HG02642 (cell line): ENCODE measurements at regions not wholly inside any gene's neighbourhood (a gene's known extent, or its start where the extent isn't known, plus 50 kb on each side); places are given as distances from the start of the nearest gene placed in this dataset.

ENCODE experiments used
- ATAC-seq: cut with Tn5 transposase; IDR thresholded peaks from one replicate; pipeline ENCODE4 v1.9.1; 2021; ENCODE audit warnings: mild to moderate bottlenecking; ENCODE audit not compliant: unreplicated experiment, poor library complexity

GRCh38 chr3:66592016-66592761 lies 91.4 kb upstream of the LRIG1 start:
- no peak for ATAC-seq

GRCh38 chr3:66592927-66593625 lies 92.3 kb upstream of the LRIG1 start:
- ATAC-seq: no peak

- no peak for ATAC-seq
These were observed 93.2 kb upstream of the LRIG1 start for GRCh38 chr3:66593978-66594377.

GRCh38 chr3:66597308-66597863 lies 96.6 kb upstream of the LRIG1 start:
- no peak for ATAC-seq

GRCh38 chr3:66598168-66598567 lies 97.3 kb upstream of the LRIG1 start:
- no peak for ATAC-seq

- no peak for ATAC-seq
These were observed 101.4 kb upstream of the LRIG1 start for GRCh38 chr3:66602237-66602636.

GRCh38 chr3:66602691-66603090 lies 101.9 kb upstream of the LRIG1 start:
- no peak for ATAC-seq

GRCh38 chr3:66603151-66603611 lies 102.4 kb upstream of the LRIG1 start:
- no peak for ATAC-seq

GRCh38 chr3:66604481-66604880 lies 103.7 kb upstream of the LRIG1 start:
- ATAC-seq: no peak

- ATAC-seq: no peak
These were observed 105.3 kb upstream of the LRIG1 start for GRCh38 chr3:66606126-66606525.

GRCh38 chr3:66606868-66607267 lies 106.0 kb upstream of the LRIG1 start:
- no peak for ATAC-seq

GRCh38 chr3:66609660-66610561 lies 109.1 kb upstream of the LRIG1 start:
- no peak for ATAC-seq

- no peak for ATAC-seq
These were observed 109.7 kb upstream of the LRIG1 start for GRCh38 chr3:66610562-66610909.

- no peak for ATAC-seq
These were observed 115.0 kb upstream of the LRIG1 start for GRCh38 chr3:66615643-66616301.

GRCh38 chr3:66617351-66617750 lies 116.5 kb upstream of the LRIG1 start:
- ATAC-seq: no peak

GRCh38 chr3:66618066-66618465 lies 117.2 kb upstream of the LRIG1 start:
- no peak for ATAC-seq

GRCh38 chr3:66620296-66620695 lies 119.5 kb upstream of the LRIG1 start:
- ATAC-seq: no peak

- no peak for ATAC-seq
These were observed 122.1 kb upstream of the LRIG1 start for GRCh38 chr3:66622756-66623457.

- ATAC-seq: no peak
These were observed 124.8 kb upstream of the LRIG1 start for GRCh38 chr3:66625505-66626216.
